HG03439 (cell line): ENCODE measurements at regions not wholly inside any gene's neighbourhood (a gene's known extent, or its start where the extent isn't known, plus 50 kb on each side); places are given as distances from the start of the nearest gene placed in this dataset.
"Not testable (repeated sequence)": the region's sequence is repeated elsewhere in the genome, so short reads cannot be mapped to it uniquely, and the experiment has no call there.

Source experiments
- ATAC-seq: cut with Tn5 transposase; IDR thresholded peaks from one replicate; pipeline ENCODE4 v1.9.1; 2021; ENCODE audit warnings: mild to moderate bottlenecking, moderate library complexity; ENCODE audit not compliant: unreplicated experiment

- no peak for ATAC-seq
Observed at GRCh38 chr4:155026715-155027114, 181.7 kb upstream of the NPY2R start.

- peak; percentile 65 for ATAC-seq
Observed at GRCh38 chr4:155032521-155033229, 175.8 kb upstream of the NPY2R start.

GRCh38 chr4:155033604-155034003 is 174.8 kb upstream of the NPY2R start:
- ATAC-seq = no peak

- ATAC-seq = no peak
Observed at GRCh38 chr4:155037031-155037430, 171.4 kb upstream of the NPY2R start.

GRCh38 chr4:155038459-155038858 is 170.0 kb upstream of the NPY2R start:
- ATAC-seq = no peak

- ATAC-seq = no peak
Observed at GRCh38 chr4:155039162-155039561, 169.3 kb upstream of the NPY2R start.

GRCh38 chr4:155040031-155040430 is 168.4 kb upstream of the NPY2R start:
- no peak for ATAC-seq

GRCh38 chr4:155042014-155042413 is 166.4 kb upstream of the NPY2R start:
- ATAC-seq = no peak

- ATAC-seq = not testable (repeated sequence)
Observed at GRCh38 chr4:155044251-155044650, 164.2 kb upstream of the NPY2R start.

- ATAC-seq = no peak
Observed at GRCh38 chr4:155047755-155048154, 160.7 kb upstream of the NPY2R start.

GRCh38 chr4:155054042-155054441 is 154.4 kb upstream of the NPY2R start:
- not testable (repeated sequence) for ATAC-seq

- ATAC-seq = no peak
Observed at GRCh38 chr4:155060419-155060818, 148.0 kb upstream of the NPY2R start.

- no peak for ATAC-seq
Observed at GRCh38 chr4:155060873-155061272, 147.6 kb upstream of the NPY2R start.

- no peak for ATAC-seq
Observed at GRCh38 chr4:155062948-155063347, 145.5 kb upstream of the NPY2R start.

GRCh38 chr4:155064934-155065333 is 143.5 kb upstream of the NPY2R start:
- not testable (repeated sequence) for ATAC-seq

- no peak for ATAC-seq
Observed at GRCh38 chr4:155066871-155067270, 141.6 kb upstream of the NPY2R start.

- no peak for ATAC-seq
Observed at GRCh38 chr4:155071962-155072361, 136.5 kb upstream of the NPY2R start.

- ATAC-seq = no peak
Observed at GRCh38 chr4:155072417-155072816, 136.0 kb upstream of the NPY2R start.

GRCh38 chr4:155073852-155074251 is 134.6 kb upstream of the NPY2R start:
- no peak for ATAC-seq

- ATAC-seq = no peak
Observed at GRCh38 chr4:155076256-155076785, 132.1 kb upstream of the NPY2R start.

- ATAC-seq = no peak
Observed at GRCh38 chr4:155077452-155078229, 130.8 kb upstream of the NPY2R start.

- ATAC-seq = no peak
Observed at GRCh38 chr4:155079871-155080270, 128.6 kb upstream of the NPY2R start.
